Fibroblast of skin of left biceps (primary cell): ENCODE measurements at regions not wholly inside any gene's neighbourhood (a gene's known extent, or its start where the extent isn't known, plus 50 kb on each side); places are given as distances from the start of the nearest gene placed in this dataset.
"Not testable (repeated sequence)": the region's sequence is repeated elsewhere in the genome, so short reads cannot be mapped to it uniquely, and the experiment has no call there.

Experiments used
- DNase-seq, 2 experiments: peaks; one replicate each; pipeline ENCODE4 v3.0.0-alpha.2; 2013; ENCODE audit warnings: low read depth in 2 of 2

DNA sequence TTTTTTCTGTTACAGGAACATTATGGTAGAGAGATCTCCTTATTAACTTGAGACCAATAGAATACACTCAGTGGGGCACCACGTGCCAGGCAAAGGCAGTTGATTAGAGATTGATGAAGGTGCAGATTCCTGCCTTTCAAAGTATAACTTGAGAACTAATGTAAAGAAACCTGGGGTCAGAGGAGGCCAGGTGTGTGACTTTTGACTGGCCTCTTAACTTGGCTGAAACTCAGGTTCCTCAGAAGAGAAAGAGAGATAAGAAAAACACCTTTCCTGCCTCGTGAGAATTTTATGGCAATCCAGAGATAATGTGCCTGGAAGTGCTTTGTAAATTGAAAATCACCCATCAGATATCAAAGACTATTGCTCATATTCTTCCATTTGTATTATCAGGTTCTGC, 110.7 kb upstream of the GZMB start:
- DNase-seq = no peak

DNA sequence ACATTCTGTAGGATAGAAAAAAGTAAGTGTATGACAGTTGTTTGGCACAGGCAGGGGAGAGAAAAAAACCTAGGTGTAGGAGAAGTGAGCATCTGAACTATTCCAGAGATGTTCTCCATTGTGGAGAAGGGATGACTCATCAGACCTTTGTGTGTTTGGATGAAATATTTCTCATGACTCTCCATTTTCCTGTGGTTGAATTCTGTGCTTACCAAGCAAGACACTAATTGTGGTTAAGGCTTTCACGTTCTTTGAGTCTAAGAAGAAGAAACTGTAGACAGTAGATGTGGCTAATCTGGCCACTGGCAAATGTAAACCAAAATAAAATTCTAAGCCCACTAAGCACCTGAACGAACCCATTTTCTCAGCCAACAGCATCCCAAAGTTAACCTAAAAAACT, 107.9 kb upstream of the GZMB start:
- DNase-seq = peak; percentile 5 to 10

DNA sequence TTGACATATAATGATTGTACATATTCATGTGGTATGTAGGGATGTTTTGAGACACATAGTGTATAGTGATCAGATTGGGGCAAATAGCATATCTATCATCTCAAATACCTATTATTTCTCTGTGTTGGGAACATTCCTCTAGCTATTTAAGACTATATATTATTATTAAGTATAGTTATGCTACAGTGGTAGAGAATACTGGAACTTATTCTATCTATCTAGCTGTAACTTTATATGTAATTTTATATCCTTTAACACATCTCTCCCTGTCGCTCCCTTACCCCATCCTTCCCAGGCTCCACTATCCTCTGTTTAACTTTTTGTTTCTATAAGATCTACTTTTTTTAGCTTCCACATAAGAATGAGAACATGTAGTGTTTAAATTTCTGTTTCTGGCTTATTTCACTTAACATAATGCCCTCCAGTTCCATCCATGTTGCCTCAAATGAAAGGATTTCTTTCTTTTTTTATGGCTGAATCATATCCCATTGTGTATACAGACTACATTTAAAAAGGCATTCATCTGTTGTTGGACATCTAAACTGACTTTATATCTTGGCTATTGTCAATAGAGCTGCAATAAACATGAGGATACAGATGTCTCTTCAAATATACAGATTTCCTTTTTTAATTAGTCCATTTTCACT, 102.1 kb upstream of the GZMB start:
- DNase-seq = no peak

DNA sequence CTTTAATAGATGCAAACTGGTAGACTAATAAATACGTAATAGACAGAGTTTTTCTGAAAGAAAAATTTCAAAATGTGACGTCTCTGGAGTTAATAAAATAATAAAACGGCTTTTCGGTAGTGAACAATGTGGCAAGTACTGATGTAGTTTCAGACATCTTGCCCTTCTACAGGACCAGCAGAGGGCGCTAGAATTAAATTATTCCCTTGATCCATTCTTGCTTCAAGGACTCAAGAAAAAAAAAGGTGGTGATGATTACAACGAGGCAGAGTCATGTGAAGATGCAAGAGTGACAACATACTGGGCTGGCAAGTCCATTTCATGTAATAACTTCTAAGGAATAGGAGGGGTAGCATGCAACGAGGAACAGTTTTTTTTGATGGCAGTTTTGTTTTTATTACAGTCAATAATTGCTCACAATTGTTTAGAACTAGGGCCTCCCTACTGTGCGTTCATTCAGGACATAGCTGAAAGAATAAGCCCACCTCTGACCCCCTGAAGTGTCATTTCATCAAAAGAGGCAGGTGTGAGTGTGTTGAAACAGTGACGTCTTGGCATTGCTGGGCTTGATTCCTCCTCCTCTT, 101.0 kb upstream of the GZMB start:
- DNase-seq = peak; percentile 25

DNA sequence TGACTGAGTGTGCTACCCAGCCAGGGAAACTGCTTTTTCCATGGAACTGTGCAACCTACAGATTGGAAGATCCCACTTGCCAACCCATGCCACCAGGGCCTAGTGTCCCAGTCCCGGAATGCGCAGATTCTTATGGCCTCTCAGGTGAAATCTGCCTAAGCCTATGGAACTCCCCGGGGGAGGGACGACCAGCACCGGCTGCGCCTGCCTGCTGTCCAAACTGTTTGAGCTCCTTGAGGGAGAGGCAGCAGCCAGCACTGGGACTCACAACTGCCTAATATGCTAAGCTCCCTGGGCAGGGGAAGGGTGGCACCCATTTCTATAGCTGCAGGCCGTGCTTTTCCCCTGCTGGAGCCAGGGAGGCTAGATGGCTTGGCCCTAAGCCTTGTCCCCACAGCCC, 92.5 kb upstream of the GZMB start:
- no peak for DNase-seq

DNA sequence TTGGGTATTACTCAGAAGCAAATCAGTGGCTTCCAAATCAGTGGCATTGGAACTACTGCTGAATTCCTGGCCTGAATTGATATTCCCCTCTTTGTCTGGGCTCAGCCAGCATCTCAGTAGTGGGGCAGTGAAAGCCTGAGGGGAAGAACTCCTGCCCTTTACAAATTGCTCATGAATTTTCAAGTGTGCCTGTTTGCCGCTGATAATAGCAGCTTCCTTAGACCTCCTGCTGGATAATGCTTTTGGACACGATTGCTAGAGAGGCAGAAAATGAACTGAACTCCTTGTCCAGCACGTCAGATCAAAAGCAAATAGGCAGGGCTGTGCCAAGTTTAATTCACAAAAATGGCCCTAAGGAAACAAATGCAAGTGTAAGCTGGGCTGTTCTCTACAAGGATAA, 91.3 kb upstream of the GZMB start:
- no peak for DNase-seq

DNA sequence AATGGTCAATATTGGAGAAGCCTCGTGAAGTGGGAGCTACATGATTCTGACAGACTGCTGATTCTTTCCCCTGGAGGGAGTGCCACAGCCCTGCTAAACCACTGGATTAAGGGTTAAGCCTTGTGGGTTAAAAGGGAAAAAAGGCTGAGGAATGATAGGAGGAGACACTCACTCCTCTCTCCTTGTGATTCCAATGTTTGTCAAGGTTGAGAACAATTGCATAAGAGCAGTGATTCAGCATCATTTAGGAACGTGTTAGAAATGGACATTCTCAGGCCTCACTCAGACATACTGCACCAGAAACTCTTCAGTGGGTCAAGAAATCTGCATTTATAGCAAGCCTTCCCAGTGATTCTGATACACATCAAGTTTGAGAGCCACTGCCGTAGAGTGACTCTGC, 87.8 kb upstream of the GZMB start:
- DNase-seq = no peak

DNA sequence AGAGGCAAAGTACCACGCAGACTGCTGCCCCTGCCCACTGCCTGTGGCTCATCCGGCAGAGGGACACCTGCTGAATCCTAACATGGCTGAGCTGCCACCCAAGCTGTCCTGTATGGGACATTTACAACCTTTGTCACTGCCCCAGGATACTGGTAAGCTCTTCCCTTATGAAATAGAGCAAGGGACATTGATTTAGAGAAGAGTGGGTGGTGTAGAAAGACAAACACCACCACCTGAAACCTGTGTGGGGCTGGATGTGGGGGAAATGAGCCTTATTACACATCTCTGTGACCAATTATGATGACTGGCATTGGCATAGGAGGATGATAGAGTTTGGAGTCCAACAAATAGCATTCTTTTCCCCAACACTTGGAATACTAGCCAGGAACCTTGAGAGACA, 81.2 kb upstream of the GZMB start:
- DNase-seq = no peak

DNA sequence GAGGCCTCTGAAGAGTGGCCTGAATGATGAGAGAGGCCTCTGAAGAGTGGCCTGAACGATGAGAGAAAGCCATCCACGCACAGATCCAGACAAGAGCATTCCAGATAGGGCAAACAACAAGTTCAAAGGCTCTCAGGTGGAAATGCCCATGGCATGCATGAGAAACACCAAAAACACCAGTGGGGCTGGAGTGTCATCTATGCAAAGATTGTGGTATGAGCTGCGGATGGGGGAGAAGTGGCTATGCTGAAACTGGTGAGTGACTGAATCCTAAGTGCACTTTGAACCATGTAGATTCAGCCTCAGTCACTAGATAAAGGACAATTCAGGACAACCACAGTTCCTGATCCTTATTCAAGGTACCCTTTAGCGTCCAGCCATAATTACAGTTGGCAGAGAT, 79.4 kb upstream of the GZMB start:
- DNase-seq = no peak

DNA sequence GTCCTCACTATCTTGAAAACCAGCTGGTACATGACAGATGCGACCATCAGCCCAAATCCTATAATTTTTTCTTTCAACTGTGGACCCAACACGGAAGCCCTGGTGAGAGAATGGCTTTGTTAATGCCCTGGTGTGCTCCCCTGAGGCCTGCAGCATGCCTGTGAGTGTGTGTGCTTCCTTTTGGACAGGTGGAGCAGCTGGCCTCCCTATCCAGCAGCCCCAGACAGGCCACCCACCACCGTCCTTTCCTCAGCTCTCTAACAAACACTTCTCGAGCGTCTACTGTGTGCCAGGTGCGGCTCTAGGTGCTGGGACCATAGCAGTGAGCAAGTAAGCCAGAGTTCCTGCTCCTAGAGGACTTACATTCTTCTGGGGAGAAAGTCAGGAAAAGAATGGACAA, 78.9 kb upstream of the GZMB start:
- no peak for DNase-seq

DNA sequence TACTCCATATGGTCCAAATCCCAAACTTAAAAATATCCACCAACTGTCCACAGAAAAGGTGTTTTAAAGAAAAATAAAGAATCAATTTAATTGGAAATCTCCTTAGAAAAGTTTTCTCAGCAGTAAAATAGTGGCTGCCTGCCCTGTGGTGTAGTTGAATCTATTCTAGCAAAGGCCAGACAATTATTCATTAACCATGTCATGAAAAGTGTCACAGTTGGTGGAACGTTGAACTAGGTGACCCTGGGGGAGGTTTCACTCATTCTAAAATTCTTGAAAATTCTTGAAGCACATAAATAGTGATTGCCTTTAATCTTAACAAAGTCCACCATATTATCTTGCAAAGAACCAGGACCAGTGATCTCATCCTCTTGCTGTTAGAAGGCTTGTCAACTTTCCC, 78.4 kb upstream of the GZMB start:
- no peak for DNase-seq

DNA sequence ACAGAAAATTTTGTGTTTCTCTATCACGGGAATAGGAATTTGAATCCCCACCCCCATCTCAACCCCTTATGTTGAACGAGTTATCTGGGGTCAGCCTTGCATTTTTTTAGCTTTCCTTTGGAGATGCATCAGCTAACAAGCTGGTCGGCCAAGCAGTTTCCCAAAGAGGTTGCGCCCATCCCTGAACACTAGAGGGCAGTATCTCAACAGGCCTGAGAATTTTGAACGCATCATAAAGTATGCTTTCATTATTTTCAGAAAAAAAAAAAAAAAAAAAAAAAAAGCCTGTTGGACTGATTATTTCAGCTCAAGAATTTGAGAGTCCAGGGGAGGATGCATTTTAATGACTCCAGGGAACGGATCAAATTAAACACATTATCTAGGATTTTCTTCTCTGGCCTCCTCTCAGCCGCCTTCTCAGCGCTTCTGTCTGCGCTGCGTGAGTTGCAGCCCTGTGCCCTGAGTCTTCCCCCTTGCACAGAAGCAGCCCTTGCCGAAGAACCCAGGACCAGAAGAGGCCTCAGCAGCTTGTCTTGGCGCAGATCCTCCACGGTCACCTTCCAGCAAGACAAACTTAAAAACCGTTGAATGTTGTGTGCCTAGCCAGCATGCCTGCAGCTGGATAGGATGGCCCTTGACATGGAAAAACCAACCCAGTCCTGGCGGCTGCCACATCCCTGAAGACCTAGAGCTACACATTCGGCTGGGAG, 76.6 kb upstream of the GZMB start:
- peak; percentile 6 to 8 for DNase-seq

DNA sequence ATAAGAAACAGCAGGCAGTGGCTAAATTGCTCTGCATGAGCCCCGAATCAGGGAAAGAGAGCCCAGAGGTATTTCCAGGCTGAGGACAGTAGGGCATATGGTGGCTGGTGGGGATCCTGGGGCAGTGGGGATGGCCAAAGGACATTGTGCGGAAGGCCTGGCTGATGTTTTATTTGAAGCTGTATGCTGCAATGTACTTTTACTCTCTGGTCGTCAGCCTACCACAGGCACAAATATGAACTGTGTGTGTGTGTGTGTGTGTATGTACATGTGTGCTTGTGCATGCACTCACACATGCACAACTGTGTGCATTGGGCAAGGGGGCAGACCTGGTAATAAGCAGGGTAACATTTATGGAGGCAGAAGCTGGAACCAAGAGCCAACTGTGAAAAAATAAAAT, 74.7 kb upstream of the GZMB start:
- no peak for DNase-seq

DNA sequence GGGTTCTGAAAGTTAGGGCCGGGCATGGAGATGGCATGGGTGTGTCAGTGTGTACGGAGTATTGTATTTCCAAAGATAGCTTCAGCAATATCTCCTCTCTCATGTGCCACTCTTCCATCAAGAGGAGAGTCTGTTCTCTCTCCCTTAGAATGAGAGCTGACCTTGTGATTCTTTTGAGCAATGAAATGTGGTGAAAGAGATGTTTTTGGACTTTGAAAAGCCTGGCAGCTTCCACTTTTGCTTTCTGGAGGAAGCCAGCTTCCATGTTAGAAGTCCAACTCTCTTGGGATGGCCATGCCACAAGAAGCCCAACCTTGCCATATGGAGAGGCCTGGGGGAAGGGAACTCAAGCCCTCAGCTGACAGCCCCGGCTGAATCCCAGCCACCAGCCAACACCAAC, 72.4 kb upstream of the GZMB start:
- DNase-seq = no peak

DNA sequence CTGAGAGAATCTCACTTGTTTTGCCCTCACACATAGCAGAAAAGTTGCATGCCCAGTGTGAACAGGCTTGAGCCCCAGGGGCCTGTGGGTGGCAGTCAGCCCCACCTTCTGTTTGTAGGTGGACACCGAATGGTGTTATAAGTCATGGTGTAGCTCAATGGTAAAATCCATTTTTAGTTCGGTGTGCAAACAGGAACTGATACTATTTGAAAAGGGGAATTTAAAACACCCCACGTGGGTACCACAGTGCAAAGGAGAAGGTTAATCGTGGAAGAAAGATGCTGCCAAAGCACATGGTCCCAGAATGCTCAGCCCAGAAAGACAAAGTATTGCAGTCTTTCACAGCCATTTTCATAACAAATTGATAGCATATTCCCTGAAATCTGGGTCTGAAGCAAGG, 71.8 kb upstream of the GZMB start:
- DNase-seq = no peak

DNA sequence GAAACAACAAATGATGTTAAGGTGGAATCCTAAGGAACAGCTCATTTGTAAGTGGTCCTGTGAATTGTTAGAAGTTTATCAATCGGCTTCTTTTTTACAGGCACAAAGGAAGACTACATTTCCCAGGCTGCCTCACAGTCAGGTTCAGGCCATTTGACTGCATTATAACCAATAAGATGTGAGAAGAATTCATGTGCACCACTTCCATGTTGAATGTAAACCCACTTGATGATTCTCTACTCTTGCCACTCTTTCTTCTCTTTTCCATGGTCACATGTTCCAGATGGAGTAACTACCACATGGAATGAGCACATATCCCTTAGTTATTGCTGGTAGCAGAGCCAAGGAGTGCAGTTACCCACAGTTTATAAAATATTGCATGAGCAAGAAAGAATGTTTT, 67.1 kb upstream of the GZMB start:
- DNase-seq = no peak

DNA sequence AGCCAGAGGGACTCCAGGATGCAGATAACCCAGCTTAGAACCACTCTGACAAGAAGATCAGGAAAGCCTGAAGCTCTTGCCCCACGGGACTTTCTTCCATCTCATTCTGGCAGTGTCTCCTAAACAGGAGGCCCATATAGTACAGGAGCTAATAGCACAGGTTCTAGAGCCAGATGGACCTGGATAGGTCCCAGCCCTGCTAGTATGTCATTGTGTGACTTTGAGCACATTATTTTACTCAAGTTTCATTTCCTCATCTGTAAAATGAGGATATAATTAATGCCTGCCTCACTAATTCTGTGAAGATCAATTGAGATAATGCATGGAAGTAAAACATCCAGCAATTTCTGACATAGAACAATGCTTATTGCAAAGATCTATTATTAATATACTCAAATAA, 66.5 kb upstream of the GZMB start:
- no peak for DNase-seq

DNA sequence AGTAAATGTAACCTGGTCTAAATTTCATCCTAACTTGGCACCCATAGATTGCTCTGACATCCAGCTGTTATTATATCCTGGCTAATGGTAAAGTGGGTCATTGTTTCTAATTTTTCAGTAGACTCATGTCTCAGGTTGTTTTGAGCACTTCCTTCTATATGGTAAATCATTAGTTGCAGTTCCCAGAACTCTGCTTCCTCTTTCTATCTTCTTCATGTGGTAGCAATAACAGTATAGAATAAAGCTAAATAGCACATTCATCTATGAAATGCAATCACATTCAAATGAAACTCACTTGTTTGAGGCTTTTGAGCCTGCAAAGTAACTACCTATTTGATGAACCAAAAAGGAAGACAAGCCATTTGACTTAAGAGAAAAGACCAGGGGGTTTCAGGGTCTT, 65.1 kb upstream of the GZMB start:
- DNase-seq = no peak

DNA sequence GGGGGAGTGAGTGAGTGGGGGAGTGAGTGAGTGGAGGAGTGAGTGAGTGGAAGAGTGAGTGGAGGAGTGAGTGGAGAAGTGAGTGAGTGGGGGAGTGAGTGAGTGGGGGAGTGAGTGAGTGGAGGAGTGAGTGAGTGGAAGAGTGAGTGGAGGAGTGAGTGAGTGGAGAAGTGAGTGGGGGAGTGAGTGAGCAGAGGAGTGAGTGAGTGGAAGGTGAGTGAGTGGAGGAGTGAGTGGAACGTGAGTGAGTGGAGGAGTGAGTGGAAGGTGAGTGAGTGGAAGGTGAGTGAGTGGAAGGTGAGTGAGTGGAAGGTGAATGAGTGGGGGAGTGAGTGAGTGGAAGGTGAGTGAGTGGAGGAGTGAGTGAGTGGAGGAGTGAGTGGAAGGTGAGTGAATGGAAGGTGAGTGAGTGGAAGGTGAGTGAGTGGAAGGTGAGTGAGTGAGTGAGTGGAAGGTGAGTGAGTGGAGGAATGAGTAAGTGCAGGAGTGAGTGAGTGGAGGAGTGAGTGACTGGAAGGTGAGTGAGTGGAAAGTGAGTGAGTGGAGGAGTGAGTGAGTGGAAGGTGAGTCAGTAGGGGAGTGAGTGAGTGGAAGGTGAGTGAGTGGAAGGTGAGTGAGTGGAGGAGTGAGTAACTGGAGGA, 62.4 kb upstream of the GZMB start:
- not testable (repeated sequence) for DNase-seq

DNA sequence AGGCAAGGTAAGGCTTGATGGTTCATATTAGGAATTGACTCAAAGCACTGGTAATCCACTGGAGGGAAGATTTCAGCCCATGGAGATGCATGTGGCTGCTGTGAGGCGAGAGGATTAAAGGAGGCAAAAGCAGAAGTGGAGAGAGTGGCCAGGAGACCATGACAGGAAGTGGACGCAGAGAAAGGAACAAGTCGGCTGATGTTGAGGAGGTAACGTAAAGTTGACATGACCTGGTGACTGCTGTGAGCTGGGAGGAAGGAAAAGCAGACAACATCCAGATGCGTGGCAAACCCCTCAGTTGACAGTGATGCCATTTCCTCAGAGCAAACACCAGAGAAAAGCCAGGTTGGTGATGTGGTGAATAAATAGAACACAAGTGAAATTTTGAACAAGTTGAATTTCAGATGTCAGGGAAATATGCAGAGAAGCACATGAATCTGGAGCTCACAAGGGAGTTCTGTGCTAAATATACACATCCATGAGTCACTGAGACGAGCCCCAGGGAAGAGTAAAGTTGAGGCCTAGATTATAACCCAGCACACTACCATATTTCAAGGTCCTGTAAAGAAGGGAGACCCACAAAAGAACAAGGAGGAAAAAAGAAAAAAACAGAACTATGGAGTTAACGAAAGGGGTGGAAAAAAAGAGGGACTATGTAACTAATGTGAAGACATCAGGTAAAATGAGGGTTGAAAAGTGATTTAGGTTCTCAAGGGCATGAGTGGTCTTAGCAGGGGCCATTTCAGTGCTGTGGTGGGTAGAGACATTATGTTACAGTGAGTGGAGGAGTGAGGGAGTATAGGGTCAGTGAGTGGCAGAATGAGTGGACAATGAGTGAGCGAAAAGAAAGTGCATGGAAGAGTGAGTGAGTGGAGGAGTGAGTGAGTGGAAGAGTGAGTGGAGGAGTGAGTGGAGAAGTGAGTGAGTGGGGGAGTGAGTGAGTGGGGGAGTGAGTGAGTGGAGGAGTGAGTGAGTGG, 61.6 kb upstream of the GZMB start:
- DNase-seq = no peak

DNA sequence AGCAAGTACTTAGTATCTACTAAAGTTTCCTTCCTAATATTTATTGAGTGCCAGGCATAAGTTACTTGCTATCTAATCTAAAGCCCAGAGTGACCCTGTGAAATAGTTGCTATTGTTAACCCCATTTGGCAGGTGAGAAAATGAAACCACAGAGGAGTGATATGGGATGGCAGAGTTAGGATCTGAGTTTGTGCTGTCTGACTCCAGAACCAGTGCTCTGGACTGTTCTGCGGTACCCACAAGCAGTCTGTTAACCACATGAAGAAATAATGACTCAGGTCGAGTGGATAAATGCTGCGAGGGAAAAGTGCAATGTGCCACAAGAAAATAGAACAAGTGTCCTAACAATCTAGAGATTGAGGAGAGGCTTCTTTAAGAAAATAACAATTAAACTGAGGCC, 60.7 kb upstream of the GZMB start:
- no peak for DNase-seq

DNA sequence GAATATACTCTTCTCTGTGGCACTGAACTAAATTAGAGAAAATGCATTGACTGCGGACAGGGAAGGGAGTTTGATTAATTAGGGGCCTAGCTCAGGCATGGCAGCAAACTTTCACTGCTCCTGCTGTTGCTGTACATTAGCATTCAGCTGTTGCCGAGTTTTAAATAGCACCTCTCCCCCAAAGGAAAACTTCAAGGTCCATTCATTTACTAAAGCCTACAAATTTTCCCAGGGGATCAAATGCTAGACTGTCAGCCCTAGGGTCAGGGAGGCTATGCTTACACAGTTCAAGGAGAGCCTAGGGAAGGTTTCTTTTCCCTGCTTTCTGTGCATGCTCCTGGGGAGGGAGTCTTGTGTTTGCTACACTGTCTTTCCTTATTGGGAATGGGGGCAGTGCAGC, 60.0 kb upstream of the GZMB start:
- DNase-seq = no peak
